SK-N-SH treated with all-trans-retinoic acid at 6 μM for 48 hours (cell line): ENCODE measurements at regions not wholly inside any gene's neighbourhood (a gene's known extent, or its start where the extent isn't known, plus 50 kb on each side); places are given as distances from the start of the nearest gene placed in this dataset.

Experiments
- TOX ChIP-seq: fragments of 250-450 bp; sonication (Bioruptor Pico); IDR thresholded peaks from 2 replicates; pipeline ENCODE4 v1.8.0; 2021; ENCODE audit warnings: mild to moderate bottlenecking, moderate library complexity, borderline replicate concordance
- TSHZ2 ChIP-seq: fragments of 250-450 bp; sonication (Bioruptor Pico); IDR thresholded peaks from 2 replicates; pipeline ENCODE4 v1.5.0; 2020; ENCODE audit warnings: mild to moderate bottlenecking, moderate library complexity
- TF ChIP-seq, protein P1 (sequence below): fragments of 250-450 bp; sonication (Bioruptor Pico); IDR thresholded peaks from 2 replicates; pipeline ENCODE4 v1.5.1; 2020; ENCODE audit warnings: low read depth, mild to moderate bottlenecking, moderate library complexity
- TF ChIP-seq, protein P2 (sequence below): fragments of 250-450 bp; sonication (Bioruptor Pico); IDR thresholded peaks from 2 replicates; pipeline ENCODE4 v1.8.0; 2020; ENCODE audit warnings: mild to moderate bottlenecking, moderate library complexity, borderline replicate concordance

- no peak for TF ChIP-seq TSHZ2 (CRISPR knock-in tag)
- TF ChIP-seq, protein P1, sequence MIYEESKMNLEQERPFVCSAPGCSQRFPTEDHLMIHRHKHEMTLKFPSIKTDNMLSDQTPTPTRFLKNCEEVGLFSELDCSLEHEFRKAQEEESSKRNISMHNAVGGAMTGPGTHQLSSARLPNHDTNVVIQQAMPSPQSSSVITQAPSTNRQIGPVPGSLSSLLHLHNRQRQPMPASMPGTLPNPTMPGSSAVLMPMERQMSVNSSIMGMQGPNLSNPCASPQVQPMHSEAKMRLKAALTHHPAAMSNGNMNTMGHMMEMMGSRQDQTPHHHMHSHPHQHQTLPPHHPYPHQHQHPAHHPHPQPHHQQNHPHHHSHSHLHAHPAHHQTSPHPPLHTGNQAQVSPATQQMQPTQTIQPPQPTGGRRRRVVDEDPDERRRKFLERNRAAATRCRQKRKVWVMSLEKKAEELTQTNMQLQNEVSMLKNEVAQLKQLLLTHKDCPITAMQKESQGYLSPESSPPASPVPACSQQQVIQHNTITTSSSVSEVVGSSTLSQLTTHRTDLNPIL (CRISPR knock-in tag), result no peak
- TF ChIP-seq, protein P2, sequence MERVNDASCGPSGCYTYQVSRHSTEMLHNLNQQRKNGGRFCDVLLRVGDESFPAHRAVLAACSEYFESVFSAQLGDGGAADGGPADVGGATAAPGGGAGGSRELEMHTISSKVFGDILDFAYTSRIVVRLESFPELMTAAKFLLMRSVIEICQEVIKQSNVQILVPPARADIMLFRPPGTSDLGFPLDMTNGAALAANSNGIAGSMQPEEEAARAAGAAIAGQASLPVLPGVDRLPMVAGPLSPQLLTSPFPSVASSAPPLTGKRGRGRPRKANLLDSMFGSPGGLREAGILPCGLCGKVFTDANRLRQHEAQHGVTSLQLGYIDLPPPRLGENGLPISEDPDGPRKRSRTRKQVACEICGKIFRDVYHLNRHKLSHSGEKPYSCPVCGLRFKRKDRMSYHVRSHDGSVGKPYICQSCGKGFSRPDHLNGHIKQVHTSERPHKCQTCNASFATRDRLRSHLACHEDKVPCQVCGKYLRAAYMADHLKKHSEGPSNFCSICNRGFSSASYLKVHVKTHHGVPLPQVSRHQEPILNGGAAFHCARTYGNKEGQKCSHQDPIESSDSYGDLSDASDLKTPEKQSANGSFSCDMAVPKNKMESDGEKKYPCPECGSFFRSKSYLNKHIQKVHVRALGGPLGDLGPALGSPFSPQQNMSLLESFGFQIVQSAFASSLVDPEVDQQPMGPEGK, result no peak
- no peak for TF ChIP-seq TOX (CRISPR knock-in tag)
These were observed 180.3 kb upstream of the ETAA1 start for GRCh38 chr2:67216881-67217280.
